ENCODE measurements at regions not wholly inside any gene's neighbourhood (a gene's known extent, or its start where the extent isn't known, plus 50 kb on each side); places are given as distances from the start of the nearest gene placed in this dataset.

DNA sequence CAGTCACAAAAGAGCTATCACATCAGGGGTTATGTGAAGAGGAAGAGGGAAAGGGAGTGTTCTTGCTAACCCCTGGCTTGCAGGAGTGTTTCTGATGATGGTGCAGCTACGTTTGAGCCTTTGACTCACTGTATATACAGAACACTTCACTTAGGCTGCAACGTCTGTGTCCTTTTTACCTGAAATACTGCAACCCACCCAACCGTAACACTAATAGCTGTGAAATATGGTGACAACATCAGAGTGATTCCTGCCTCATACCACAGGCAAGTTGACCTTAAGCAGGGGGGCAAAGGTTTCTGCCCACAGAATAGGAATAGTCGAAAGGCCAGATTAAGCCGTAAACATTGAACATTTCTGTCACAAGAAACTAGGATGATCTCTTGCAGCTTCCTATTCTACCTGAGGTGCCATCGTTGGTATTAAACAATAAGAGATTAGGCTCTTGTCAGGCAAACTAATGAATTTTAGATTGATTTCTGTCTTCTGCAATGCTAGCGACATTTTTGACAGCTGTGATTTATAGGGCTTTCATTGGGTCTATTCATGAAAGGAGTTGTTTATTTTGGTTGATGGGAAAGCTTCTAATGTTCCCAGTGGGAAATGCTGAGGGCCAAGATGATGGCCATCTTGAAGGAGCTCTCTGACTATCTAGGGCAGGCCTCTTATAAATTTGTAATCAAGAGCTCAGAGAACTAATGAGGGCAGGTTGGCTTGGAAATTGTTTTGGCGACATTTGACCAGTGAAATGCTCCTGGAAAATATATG, 316.8 kb downstream of the PIK3C3 start:
- no peak for TF ChIP-seq POLR2A (IDR thresholded peaks at IDR 0.05; ENCODE audit: low read depth, low read length)
- no peak for TF ChIP-seq TAF1 (IDR thresholded peaks at IDR 0.05; ENCODE audit: low read depth, low read length)
- no peak for TF ChIP-seq PAX5 (IDR thresholded peaks at IDR 0.05; ENCODE audit: insufficient read depth, low read length, severe bottlenecking)
